HS-5 (cell line): ENCODE measurements at regions not wholly inside any gene's neighbourhood (a gene's known extent, or its start where the extent isn't known, plus 50 kb on each side); places are given as distances from the start of the nearest gene placed in this dataset.
A peak's percentile ranks its signal among the peaks of the same experiment; 100 is the strongest.
"Not testable (repeated sequence)": the region's sequence is repeated elsewhere in the genome, so short reads cannot be mapped to it uniquely, and the experiment has no call there.

ENCODE experiments used
- DNase-seq: peaks from one replicate; pipeline ENCODE4 v3.0.0-alpha.2; 2012; ENCODE audit warnings: low read depth

DNA sequence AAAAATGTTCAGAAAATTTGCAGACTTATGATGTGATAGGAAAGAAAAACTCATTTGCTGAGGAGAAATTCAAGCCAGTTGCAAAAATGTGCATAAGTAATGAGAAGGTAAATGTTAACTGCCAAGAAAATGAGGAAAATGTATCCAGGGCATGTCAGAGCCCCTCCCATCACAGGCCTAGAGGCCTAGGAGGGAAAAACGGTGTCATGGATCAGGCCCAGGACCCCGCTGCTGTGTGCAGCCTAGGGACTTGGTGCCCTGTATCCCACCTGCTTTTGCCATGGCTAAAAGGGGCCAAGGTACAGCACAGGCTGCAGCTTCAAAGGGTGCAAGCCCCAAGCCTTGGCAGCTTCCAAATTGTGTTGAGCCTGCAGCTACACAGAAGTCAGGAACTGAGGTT lies 214.0 kb upstream of the ADGRL4 start:
- DNase-seq: no peak

DNA sequence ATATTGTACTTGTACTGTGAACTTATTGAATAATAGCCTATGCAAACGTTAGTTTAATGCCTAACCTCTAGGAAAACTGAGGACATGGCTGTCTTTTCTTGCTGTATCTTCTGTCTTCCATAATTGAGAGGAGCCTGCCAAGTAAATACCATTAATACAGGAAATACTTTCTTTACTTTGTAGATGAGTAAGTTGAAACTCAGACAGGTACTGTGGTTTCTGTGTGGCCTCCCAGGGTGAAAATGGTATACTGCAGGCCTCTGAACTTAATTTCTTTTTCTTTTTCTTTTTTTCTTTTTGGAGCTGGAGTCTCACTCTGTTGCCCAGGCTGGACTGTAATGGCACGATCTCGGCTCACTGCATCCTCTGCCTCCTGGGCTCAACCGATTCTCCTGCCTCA lies 208.8 kb upstream of the ADGRL4 start:
- no peak for DNase-seq

DNA sequence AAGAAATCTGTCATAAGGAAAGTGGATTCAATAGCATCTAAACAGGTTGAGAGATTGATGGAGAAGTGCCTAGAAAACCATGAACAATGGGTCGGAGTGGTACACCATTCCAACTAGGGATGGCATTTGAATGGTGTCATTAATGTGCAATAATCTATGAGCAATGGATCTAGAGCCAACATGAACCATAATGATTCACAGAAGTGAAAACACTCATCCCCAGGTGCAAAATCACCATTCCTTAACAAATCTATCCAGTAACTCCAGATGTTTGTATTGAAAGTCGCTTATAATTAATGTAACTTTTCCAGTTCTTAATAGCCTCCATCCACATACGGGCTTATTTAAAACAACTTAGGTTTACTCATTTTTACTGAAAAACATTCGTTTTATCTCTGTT lies 201.3 kb upstream of the ADGRL4 start:
- no peak for DNase-seq

DNA sequence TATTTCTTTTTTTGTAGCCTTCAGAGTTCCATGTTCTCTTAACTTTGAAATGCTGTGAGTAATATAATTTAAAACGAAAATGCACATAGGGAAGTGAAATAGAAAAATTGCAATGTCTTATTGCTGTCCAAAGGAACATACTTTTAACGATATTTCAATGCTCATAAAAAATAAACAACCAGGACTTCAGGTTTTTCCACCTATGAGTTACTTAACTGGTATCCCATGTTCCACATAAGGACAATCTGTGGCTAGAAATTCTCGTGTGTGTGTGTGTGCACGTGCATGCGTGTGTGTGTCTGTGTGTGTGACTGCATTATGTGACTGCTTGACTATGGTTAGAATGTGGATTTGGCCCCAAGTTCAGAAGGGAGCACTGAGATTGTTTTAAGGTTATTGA lies 200.8 kb upstream of the ADGRL4 start:
- DNase-seq: no peak

DNA sequence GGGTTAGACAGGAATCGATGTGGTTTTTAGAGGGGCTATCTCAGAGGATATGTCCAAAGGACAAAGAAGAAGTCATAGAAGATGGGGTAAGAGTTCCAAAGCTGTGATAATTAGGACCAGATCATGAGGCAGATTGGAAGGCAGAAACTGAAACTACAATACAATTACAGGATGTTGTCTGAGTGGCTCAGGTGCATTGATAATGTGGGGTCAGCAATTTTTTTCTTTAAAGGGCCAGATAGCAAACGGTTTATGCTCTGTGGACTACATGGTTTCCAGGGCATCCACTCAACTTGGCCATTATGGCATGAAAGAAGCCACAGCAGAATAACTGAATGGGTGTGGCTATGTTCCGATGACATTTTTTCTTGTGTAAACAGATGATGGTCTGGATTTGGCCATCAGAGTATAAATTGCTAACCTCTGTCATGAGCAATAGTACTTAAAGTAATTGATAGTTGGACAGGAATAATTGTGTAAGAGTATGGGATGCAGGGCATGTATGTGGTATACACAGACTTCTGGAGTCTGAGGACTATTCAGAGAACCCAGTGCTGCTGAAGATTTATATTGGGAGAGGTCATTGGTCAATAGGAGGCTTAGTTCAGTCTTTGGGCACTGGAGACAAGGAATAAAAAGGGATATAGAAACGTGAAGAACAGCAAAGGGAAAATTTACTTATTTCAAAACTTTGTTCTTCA lies 198.4 kb upstream of the ADGRL4 start:
- DNase-seq: no peak

DNA sequence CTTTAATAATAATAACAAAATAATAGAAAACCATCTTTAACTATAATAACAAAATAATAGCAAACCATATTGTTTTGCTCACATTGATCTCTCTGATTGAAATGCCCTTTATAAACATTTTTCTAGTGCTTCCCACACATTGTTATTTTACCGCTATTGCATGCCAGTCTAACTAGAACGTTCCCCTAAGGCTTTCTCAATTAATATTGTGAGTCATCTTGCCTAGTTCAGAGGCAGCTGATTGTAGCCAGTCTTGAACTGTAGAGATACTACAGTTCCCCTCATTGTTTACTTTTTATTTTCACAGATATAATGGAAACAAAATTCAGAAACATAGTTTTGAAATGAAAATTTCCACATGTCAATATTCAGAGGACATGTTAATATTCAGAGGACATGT lies 192.3 kb upstream of the ADGRL4 start:
- peak; percentile 16 for DNase-seq

DNA sequence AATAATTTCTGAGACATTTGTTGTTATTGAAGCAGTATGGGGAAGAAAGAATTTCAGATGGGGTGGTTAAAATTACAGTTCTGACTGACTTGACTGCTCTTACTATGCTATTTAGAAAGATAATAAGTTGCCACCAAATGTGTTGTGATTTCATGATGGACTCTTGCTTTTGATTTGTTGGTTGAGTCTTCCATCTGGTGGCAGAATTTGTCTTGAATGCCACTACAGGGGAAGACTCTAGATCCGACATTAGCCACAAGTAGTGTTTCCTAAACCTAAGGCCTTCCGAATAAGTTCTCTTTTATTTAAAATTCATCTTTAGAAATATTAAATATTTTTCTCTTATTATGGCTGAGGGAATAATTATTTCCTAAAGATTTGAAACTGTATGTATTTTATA lies 190.9 kb upstream of the ADGRL4 start:
- no peak for DNase-seq

DNA sequence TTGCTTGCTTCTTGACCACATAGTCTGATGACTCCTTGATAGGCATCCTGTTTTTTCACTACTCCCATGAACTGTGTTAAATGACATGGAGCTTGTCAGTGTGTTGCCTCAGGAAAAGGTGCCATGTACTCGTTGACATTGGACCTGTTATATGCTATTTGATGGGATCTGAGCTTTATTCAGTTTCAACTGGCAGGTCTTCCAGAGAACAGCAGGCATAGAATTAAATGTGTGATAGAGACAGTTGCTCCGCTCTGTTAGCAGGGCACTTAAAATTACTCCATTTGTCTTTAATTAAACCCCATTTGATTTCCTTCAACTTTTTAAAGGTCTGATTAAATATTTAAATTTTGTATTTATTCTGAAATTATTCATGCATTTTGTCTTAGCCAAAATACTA lies 189.7 kb upstream of the ADGRL4 start:
- no peak for DNase-seq

DNA sequence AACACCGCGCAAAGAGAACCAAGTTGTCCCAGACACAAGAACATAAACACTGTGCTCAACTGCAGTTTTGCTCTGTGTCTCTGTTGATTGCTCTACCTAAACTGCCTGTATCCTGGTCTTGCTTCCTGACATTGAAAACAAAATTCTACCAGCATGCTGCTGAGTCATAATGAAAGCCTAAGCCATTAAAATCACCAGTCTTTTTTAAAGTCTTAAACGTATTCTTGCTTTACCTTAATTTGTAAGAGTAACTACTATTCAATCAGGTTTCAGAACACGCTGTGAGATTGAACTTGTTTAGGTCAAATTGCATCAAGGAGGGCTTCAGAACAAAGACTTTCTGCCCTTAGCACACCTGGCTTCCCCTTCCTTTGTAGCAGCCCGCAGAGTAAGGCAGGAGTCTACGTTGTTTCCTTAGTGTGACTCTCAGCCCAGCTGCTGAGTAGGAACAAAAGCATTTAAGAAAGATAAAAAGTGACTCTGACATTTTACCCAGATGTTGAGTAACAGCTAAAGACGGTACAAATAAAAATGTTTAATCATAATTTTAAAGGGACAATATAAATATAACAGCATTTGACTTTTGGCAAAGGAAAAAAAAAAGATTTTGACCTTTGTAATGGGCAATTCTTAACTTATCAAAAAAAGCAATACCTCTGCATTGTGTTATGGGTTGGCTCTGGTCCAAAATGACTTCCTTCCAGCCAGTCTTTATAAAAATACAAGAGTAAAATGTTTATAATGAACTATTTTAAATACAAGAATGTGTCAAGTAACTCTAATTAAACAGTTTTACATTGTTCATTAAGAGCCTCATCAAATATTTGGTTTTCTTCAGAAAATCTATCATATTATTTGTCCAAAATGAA lies 186.9 kb upstream of the ADGRL4 start:
- DNase-seq: peak; percentile 15

DNA sequence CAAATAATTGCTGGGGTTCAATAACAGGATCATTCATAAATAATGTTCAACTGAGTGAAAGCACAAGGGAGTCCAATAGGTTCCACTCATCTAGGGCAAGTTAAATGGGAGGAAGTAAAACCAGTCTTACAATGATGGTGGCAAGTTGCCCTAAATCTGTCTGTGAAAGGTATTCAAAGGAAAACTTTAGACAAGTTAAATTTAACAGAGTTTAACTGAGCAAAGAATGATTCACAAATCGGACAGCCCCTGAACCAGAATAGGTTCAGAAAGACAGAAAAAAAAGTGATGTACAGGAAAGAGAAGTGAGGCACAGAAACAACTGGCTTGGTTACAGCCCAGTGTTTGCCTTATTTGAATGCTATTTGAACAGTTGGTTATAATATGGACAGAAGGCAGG lies 183.5 kb upstream of the ADGRL4 start:
- DNase-seq: no peak

DNA sequence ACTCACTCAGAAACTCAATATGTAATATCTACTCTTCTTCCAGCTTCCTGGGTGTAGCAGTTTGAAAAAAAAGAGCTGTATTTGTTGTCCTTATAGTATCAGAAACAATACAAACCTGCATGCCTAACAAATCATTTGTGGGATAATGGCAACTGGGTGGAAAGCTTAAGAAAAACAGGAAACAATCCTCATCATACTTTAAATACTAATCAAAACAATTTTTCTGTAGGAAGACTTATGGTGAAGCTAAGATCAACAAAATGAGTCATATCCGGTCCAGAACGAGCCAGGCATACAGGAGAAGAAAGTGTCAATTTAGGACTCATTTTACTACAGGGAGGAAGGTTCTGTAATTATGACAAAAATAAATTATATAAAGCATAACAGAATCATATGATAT lies 181.8 kb upstream of the ADGRL4 start:
- DNase-seq: peak; percentile 24

DNA sequence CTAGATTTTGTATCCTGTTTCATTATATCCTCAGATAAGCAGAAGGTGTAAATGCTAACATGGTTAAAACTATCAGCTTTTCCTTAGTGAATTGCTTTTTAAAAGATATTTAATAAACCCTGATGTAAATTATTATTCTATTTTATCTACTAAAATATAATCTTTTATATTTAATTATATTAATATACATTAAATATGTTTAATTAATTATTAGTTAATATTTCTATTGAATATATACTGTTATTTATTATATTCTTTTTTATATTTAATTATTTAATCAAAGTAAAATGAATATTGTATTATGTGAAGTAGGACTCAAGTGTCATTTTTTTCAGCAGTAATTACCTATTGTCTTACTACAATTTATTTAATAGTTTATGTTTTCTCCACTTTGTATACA lies 179.7 kb upstream of the ADGRL4 start:
- no peak for DNase-seq

DNA sequence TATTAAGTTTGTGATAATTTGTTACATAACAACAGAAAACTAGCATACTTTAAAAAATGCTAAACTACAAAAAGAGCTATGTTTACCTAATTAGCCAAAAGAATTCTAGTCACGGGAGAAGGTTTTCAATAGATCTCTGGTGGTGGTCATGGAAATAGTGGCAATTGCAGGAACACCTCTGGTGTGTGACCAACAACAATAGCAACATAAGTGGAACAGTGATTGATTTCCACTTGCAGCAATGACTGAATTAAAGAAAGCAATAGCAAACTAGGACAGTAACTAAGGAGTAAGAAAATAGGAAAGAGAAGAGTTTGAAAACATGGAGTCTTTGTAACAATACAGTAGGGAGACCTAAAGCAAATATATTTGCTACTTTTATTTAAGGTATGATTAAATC lies 171.3 kb upstream of the ADGRL4 start:
- no peak for DNase-seq

DNA sequence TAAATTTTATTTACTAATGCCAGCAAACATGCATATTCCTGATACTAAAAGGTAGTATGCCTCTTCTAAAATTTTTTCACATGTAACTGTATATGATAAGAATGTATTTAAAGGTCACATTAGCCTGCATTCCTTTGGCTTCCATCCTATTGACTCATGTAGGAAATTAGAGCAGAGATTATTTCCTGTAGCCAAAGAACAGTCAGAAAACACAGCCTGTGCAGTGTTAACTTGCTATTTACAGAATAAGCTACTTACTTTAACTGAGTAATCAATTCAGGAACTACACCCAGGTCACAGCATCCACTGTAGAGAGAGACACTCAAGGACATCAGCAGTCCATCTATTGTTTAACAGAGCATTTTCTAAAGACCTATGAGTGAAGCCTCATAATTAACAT lies 154.5 kb upstream of the ADGRL4 start:
- peak; percentile 69 for DNase-seq

DNA sequence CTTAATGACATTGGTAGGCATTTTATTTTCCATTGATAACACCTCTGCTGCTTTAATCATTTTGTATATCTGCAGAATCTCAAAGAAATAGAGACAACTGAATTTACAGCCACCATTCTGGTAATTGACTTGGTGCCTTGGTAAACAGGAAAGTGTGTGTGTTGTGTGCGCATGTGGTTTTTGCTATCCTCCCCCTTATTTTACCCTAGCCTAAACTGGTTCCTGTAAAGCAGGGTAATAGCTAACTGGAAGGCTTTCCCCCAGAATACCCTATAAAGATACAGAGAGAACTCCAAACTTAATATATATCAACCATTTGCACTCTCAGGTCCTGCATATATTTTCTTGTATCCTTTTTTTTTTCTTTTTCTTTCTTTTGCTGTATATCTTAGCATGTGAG lies 149.5 kb upstream of the ADGRL4 start:
- no peak for DNase-seq

DNA sequence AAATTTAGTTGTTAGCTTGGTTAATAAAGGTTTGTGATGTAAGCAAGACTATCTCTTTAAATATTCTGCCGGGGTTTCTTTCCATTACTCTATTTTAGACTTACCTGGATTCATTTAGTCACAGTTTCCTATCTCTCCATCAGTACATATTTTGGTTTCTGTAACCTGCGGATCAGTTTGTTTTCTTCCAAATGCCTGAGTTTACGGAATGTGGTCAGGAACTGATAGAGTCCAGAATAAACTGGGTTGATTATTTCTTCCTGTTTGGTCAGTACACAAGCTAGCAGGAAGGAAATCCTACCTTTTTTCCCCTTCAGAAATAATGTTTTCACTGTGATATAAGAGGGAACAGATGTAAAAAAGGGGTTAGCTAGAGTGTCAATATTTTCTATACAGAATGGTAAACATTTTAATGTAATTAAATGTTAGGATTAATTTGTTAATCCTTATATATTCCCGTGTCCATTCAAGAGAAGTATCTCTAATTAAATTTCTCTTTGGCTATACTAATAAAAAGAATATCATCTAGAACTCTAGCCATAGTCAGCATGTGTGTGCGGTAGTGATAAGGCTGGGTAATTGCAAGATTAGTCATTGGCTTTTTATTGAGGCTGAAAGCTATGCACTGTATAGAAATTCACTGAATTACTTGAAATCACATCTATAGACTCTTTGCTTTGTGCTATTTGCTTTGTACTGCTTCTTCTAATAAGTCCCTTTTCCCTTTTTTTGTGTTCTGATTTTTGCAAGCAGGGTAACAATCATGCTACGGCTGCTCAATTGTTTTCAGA lies 144.7 kb upstream of the ADGRL4 start:
- DNase-seq: no peak

DNA sequence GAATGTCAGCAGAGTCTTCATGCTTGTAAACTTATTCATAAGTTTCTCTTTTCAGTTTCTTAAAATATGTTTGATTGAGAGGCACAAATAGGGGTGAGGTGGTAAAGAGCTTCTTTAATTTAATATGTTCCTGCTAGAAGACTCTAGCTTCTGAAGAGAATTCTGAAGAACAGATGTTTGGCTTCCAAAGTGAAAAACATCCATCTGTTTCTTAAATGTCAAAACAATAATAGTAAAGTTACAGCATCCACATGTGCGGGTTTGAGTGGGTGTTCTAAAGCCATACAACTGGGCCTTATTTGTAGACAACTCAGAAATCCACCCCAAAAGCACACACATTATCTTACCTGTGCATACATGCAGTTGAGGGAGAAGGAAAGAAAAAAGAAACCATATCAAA lies 144.0 kb upstream of the ADGRL4 start:
- no peak for DNase-seq

DNA sequence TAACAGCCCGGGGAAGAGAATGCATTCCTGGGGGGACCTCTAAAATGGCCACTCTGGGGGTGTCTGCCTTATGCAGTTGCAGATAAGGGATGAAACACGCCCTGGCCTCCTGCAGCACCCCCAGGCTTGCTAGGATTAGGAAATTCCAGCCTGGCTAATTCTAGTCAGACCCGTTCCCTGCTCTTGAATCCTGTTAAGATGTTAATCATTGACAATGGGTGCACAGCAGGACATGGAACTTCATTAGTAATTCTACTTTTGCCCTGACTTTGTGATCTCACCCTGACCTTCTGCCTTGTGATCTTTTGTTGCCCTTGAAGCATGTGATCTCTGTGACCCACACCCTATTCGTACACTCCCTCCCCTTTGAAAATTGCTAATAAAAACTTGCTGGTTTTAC lies 131.7 kb upstream of the ADGRL4 start:
- not testable (repeated sequence) for DNase-seq

DNA sequence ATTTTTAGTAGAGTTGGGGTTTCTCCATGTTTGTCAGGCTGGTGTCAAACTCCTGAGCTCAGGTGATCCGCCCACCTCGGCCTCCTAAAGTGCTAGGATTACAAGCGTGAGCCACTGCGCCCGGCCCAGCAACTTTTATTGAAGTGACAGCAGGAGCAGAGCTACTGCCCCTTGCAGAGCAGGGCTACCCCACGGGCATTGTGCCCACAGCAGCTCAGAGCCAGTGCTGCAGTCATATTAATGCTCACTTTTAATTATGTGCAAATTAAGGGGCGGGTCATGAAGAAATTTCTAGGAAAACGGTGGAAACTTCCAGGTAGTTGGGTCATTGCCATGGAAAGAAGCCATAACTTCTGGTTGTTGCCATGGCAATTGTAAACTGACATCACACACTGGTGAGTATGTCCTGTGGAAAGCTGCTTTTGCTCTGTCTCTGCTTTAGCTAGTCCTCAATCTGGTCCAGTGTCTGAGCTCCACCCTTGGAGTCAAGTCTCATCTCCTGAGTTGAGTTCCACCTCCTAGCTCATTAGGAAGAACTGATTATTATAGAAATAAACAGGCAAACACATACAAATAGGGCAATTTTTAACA lies 127.3 kb upstream of the ADGRL4 start:
- no peak for DNase-seq

DNA sequence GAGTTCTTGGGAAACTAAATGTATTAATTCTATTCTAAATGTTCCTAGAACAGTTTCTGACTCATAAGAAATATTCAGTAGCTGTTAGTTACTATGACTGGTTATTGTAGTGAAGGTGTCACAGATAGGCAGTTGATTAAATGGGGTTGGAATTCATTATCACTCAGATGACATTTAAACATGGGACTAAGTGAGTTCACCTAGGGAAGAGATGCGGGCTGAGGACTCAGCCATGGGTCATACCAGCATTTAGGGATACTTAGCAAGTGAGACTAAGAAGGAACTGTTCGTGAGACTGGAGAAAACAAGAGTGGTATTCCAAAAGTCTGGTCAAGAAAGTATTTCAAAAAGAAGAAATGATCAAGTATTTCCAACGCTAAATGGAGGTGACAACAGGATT lies 125.1 kb upstream of the ADGRL4 start:
- no peak for DNase-seq

DNA sequence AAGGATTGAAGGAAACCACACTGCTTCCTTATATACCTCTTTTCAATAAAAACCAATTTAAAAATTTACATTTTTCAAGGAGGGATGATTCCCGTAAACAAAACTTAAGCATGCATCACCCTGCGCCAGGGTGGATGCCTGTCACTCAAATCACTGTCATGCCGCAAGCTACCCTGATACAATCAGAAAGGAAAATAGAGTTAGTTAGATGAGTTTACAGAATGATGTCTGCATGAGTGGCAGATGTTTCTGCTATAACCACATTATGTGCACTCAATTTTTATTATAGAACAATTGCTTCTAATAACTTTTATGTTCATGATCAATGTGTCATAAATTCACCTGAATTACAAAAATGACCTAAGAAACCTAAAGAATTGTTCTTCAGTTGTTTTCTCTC lies 123.4 kb upstream of the ADGRL4 start:
- no peak for DNase-seq

DNA sequence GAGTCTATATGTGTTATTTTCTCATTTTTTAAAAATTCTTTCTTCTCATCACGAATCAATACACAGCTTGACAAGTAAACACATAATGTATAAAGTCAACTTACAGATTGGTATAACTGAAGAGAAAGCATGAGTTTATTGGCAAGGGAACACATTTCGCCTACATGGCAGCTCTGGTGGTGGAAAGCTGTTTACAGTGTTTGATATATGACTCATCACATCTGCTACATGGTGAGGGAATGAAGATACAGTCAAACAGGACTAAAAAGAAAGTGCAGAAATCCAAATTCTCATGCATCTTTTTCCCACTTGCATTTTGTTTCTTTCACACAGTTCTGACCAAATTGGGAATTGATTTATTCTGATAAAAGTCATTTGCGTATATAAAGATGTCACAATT lies 122.2 kb upstream of the ADGRL4 start:
- DNase-seq: peak; percentile 46

DNA sequence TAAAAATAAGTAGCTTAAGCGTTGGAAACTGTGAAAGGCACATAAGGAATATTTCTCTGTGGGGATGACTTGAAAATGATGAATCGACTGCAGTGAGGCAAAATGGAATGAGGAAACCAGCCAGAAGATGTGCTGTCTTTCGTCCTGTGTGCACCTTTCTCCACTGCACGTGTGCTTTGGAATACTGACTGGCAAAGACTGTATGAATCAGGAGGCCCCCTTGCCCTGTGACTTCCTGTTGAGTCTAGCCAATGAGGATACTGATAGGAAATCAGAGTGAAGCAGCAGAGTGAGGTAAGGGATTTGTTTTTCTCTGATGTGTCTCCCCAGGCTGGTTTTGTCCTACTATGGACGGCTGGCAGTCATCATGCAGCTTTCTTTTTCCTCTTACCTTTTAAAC lies 118.2 kb upstream of the ADGRL4 start:
- DNase-seq: no peak
